GM18508 (cell line): ENCODE measurements at regions not wholly inside any gene's neighbourhood (a gene's known extent, or its start where the extent isn't known, plus 50 kb on each side); places are given as distances from the start of the nearest gene placed in this dataset.

Experiments used
- ATAC-seq: cut with Tn5 transposase; IDR thresholded peaks from one replicate; pipeline ENCODE4 v1.9.1; 2021; ENCODE audit warnings: moderate number of reproducible peaks; ENCODE audit not compliant: insufficient read depth, unreplicated experiment

- ATAC-seq = no peak
These were observed 81.0 kb downstream of the QPCT start for GRCh38 chr2:37425408-37425807.

- no peak for ATAC-seq
These were observed 82.8 kb downstream of the QPCT start for GRCh38 chr2:37427241-37427640.

- ATAC-seq = no peak
These were observed 91.9 kb downstream of the QPCT start for GRCh38 chr2:37436323-37436722.

- no peak for ATAC-seq
These were observed 94.8 kb downstream of the QPCT start for GRCh38 chr2:37439131-37439642.

- ATAC-seq = no peak
These were observed 96.6 kb downstream of the QPCT start for GRCh38 chr2:37441055-37441454.

GRCh38 chr2:37443082-37443481, 98.7 kb downstream of the QPCT start:
- no peak for ATAC-seq

- no peak for ATAC-seq
These were observed 103.0 kb downstream of the QPCT start for GRCh38 chr2:37447446-37447845.

GRCh38 chr2:37448342-37449120, 104.1 kb downstream of the QPCT start:
- no peak for ATAC-seq

- no peak for ATAC-seq
These were observed 105.4 kb downstream of the QPCT start for GRCh38 chr2:37449761-37450296.

GRCh38 chr2:37453027-37453426, 108.6 kb downstream of the QPCT start:
- no peak for ATAC-seq

GRCh38 chr2:37454851-37455762, 110.7 kb downstream of the QPCT start:
- ATAC-seq = no peak

GRCh38 chr2:37456479-37456878, 112.0 kb downstream of the QPCT start:
- no peak for ATAC-seq

GRCh38 chr2:37457401-37457901, 113.0 kb downstream of the QPCT start:
- no peak for ATAC-seq

- no peak for ATAC-seq
These were observed 113.7 kb downstream of the QPCT start for GRCh38 chr2:37458133-37458532.

GRCh38 chr2:37459095-37459981, 114.9 kb downstream of the QPCT start:
- ATAC-seq = no peak

- no peak for ATAC-seq
These were observed 116.4 kb downstream of the QPCT start for GRCh38 chr2:37460896-37461229.

- ATAC-seq = no peak
These were observed 119.6 kb downstream of the QPCT start for GRCh38 chr2:37464067-37464466.

- no peak for ATAC-seq
These were observed 122.2 kb downstream of the QPCT start for GRCh38 chr2:37466533-37467222.

GRCh38 chr2:37468170-37468569, 123.7 kb downstream of the QPCT start:
- no peak for ATAC-seq
